CD4-positive, alpha-beta T cell (primary cell): ENCODE measurements at regions not wholly inside any gene's neighbourhood (a gene's known extent, or its start where the extent isn't known, plus 50 kb on each side); places are given as distances from the start of the nearest gene placed in this dataset.

ENCODE experiments used
- ATAC-seq: fragments of 200-7000 bp; cut with Tn5 transposase; one replicate; pipeline ENCODE4 v1.10.0; 2022; ENCODE audit warnings: mild to moderate bottlenecking; ENCODE audit not compliant: poor library complexity
- CTCF ChIA-PET: fragments of 350-600 bp; sonication (Branson Sonifier 250); formaldehyde crosslinking; loops from one replicate; lab custom pipeline; 2021; ENCODE audit warnings: antibody characterized with exemption, inconsistent platforms; lab: Charles Lee
- POLR2A ChIA-PET: fragments of 350-600 bp; sonication (Branson Sonifier 250); formaldehyde crosslinking; loops from one replicate; lab custom pipeline; 2021; ENCODE audit warnings: antibody characterized with exemption, inconsistent platforms; lab: Charles Lee
- DNase-seq, 14 experiments: peaks; one replicate each; pipeline ENCODE4 v3.0.0-alpha.2; 2013 to 2020; ENCODE audit warnings: mixed read lengths in 2 of 14
- H3K27ac ChIP-seq, 2 donors: one replicate each; pipeline versions ENCODE4 v1.5.1 to v1.7.0; 2013; ENCODE audit warnings: low read length in 2 of 2, low read depth in 1 of 2, mild to moderate bottlenecking in 1 of 2
- H3K27me3 ChIP-seq, 2 experiments: 1 replicate in 1 of 2; 2 replicates in 1 of 2; pipeline versions ENCODE4 v1.6.1 to v1.7.0; 2013; ENCODE audit warnings: low read length in 2 of 2, control low read depth in 1 of 2, mild to moderate bottlenecking in 1 of 2, moderate library complexity in 1 of 2; ENCODE audit not compliant: insufficient read depth in 2 of 2, control insufficient read depth in 1 of 2
- H3K36me3 ChIP-seq: one replicate; pipeline ENCODE4 v1.6.1; 2013; ENCODE audit warnings: low read length, control low read depth; ENCODE audit not compliant: insufficient read depth
- H3K4me1 ChIP-seq: one replicate; pipeline ENCODE4 v1.6.1; 2013; ENCODE audit warnings: low read length, control low read depth; ENCODE audit not compliant: insufficient read depth
- H3K4me3 ChIP-seq: one replicate; pipeline ENCODE4 v1.5.1; 2013; ENCODE audit warnings: mild to moderate bottlenecking, low read length, moderate library complexity
- H3K9me3 ChIP-seq, 2 experiments: 1 replicate in 1 of 2; 2 replicates in 1 of 2; pipeline versions ENCODE4 v1.6.1 to v1.7.0; 2013; ENCODE audit warnings: low read length in 2 of 2, mild to moderate bottlenecking in 2 of 2, control low read depth in 1 of 2, moderate library complexity in 1 of 2; ENCODE audit not compliant: control insufficient read depth in 1 of 2, insufficient read depth in 1 of 2
- H3K27ac Mint-ChIP-seq: one replicate; pipeline ENCODE4 v1.8.0; 2020; ENCODE audit warnings: mixed read lengths
- H3K27me3 Mint-ChIP-seq: one replicate; pipeline ENCODE4 v1.8.0; 2021; ENCODE audit warnings: mixed read lengths
- H3K36me3 Mint-ChIP-seq: one replicate; pipeline ENCODE4 v1.8.0; 2021; ENCODE audit warnings: low read depth, mixed read lengths
- H3K4me1 Mint-ChIP-seq: one replicate; pipeline ENCODE4 v1.8.0; 2021; ENCODE audit warnings: low read depth, mixed read lengths
- H3K4me3 Mint-ChIP-seq: one replicate; pipeline ENCODE4 v1.8.0; 2020; ENCODE audit warnings: mild to moderate bottlenecking, mixed read lengths
- H3K9me3 Mint-ChIP-seq: one replicate; pipeline ENCODE4 v1.8.0; 2020; ENCODE audit warnings: mixed read lengths
- intact Hi-C, 2 experiments: fragments of 100-400 bp; cut with DNase I in 1 of 2; cut with micrococcal nuclease in 1 of 2; formaldehyde crosslinking; loops; one replicate each; pipeline versions ENCODE4 v1.15.1 to v1.9.0; 2023 to 2025; cut with DNase I, micrococcal nuclease
- TF ChIP-seq, protein P1 (sequence below): fragments of 200-600 bp; IDR thresholded peaks from one replicate; pipeline ENCODE4 v1.8.0; 2022; ENCODE audit warnings: antibody characterized with exemption, mild to moderate bottlenecking

DNA sequence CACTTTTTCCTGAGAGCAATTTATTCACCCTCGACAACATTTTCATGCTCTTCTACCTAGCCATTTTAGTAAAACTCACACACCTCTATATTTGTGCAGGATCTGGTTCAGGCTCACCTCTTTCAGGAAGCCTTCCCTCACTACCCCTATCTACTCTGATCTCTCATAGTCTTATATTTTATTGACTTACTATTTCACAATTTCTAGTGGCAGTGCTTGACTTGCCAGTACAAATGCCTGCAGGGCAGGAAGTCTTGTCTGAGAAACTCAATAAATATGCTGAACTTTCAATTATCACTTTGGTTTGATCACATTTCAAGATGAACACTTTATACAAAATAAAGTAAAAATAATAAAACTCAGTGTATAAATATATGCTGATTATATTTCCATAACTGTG lies 226.8 kb downstream of the CETN3 start:
- H3K4me3 Mint-ChIP-seq: no peak overlapping the region
- Histone ChIP-seq H3K36me3 (no peaks in the 10 kb centered on the region), H3K4me3 (no peak overlapping the region), H3K27ac (no peak overlapping the region), H3K9me3 (peaks cover 0 to under 1% of the 10 kb centered on the region in 2 experiments), H3K4me1 (no peaks in the 10 kb centered on the region), H3K27me3 (no peaks in the 10 kb centered on the region)
- H3K36me3 Mint-ChIP-seq: no peaks in the 10 kb centered on the region
- CTCF ChIA-PET: no interaction called here
- no peaks in the 10 kb centered on the region for H3K4me1 Mint-ChIP-seq
- intact Hi-C loops: no loop called here
- H3K27ac Mint-ChIP-seq: no peak overlapping the region
- TF ChIP-seq, protein P1, sequence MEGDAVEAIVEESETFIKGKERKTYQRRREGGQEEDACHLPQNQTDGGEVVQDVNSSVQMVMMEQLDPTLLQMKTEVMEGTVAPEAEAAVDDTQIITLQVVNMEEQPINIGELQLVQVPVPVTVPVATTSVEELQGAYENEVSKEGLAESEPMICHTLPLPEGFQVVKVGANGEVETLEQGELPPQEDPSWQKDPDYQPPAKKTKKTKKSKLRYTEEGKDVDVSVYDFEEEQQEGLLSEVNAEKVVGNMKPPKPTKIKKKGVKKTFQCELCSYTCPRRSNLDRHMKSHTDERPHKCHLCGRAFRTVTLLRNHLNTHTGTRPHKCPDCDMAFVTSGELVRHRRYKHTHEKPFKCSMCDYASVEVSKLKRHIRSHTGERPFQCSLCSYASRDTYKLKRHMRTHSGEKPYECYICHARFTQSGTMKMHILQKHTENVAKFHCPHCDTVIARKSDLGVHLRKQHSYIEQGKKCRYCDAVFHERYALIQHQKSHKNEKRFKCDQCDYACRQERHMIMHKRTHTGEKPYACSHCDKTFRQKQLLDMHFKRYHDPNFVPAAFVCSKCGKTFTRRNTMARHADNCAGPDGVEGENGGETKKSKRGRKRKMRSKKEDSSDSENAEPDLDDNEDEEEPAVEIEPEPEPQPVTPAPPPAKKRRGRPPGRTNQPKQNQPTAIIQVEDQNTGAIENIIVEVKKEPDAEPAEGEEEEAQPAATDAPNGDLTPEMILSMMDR: no peak
- H3K9me3 Mint-ChIP-seq: no peaks in the 10 kb centered on the region
- ATAC-seq (no peak), DNase-seq (no peak)
- H3K27me3 Mint-ChIP-seq: no peaks in the 10 kb centered on the region
- POLR2A ChIA-PET: no interaction called here

DNA sequence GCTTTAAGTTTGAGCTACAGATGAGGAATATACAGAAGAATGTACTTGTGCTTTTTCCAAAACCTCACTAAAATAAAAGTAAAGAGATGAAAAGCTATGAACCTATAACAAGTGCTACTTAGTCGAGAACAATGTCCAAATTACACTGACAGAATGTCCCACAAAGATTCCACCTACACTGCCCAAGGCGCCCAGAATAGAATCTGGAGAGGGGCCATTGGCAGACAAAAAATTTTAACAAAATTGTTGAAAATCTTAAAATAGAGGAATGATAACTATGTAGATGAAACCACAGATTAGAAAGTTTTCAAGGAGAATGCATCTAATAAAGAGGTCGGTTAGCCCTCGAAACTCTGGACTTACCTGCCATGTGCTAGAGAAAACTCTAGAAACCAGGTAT lies 235.3 kb downstream of the CETN3 start:
- DNase-seq: no peak
- Mint-ChIP-seq H3K4me3 (no peak overlapping the region), H3K27me3 (peaks cover 4% of the 10 kb centered on the region), H3K9me3 (peaks cover 5% of the 10 kb centered on the region), H3K27ac (no peak overlapping the region), H3K36me3 (no peaks in the 10 kb centered on the region), H3K4me1 (no peaks in the 10 kb centered on the region)
- no peaks in the 10 kb centered on the region for H3K4me1 ChIP-seq
- no peaks in the 10 kb centered on the region for H3K27me3 ChIP-seq
- CTCF ChIA-PET: no interaction called here
- no peak overlapping the region for H3K4me3 ChIP-seq
- no peaks in the 10 kb centered on the region for H3K9me3 ChIP-seq
- no peak for ATAC-seq
- intact Hi-C loops: no loop called here
- TF ChIP-seq, protein P1: no peak
- POLR2A ChIA-PET: no interaction called here
- no peaks in the 10 kb centered on the region for H3K36me3 ChIP-seq
- no peak overlapping the region for H3K27ac ChIP-seq

DNA sequence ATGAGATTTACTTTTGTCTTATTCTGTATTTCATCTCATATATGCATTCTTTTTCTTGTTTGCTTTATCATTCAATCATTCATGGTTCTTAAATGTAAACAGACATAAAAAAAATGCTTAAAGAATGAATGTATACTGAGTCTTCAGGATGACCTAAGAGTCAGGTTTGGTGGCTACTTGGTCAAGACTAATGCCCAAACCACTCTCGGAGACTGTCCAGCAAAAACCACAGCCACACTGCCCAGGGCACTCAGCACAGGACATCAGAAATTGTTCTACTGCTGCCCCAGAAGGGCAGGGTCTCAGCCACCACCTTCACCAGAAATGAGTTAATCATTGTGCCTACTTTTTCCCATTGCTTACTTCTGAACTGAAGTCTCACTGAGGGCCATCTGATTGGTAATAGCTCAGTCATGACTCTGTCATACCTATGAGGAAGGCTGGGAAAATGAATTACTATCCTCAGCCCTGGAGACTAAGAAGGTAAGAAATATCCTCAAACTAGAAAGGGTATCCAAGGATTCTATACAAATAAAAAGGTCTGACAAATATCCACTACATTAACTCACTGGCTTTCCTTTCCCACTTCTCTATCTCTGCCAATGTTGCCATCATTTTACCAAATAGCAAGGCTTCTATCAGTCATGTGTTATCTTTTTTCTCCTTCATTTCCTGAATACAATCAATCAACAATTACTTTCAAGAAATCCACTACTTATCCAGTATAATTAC lies 236.1 kb downstream of the CETN3 start:
- H3K27ac ChIP-seq: no peak overlapping the region
- DNase-seq (no peak), ATAC-seq (no peak)
- no peaks in the 10 kb centered on the region for H3K27me3 ChIP-seq
- H3K36me3 ChIP-seq: no peaks in the 10 kb centered on the region
- H3K9me3 ChIP-seq: no peaks in the 10 kb centered on the region
- peaks cover 5% of the 10 kb centered on the region for H3K9me3 Mint-ChIP-seq
- TF ChIP-seq, protein P1: no peak
- POLR2A ChIA-PET: no interaction called here
- no peak overlapping the region for H3K4me3 ChIP-seq
- no peak overlapping the region for H3K4me3 Mint-ChIP-seq
- H3K27me3 Mint-ChIP-seq: peaks cover 4% of the 10 kb centered on the region
- no peaks in the 10 kb centered on the region for H3K4me1 ChIP-seq
- H3K36me3 Mint-ChIP-seq: no peaks in the 10 kb centered on the region
- intact Hi-C loops: no loop called here
- H3K4me1 Mint-ChIP-seq: no peaks in the 10 kb centered on the region
- no peak overlapping the region for H3K27ac Mint-ChIP-seq
- CTCF ChIA-PET: no interaction called here
